ENCODE measurements at regions not wholly inside any gene's neighbourhood (a gene's known extent, or its start where the extent isn't known, plus 50 kb on each side); places are given as distances from the start of the nearest gene placed in this dataset.

GRCh38 chr2:156841321-156841720 is 405.1 kb downstream of the GPD2 start:
- H3K27me3 ChIP-seq (ENCODE audit: low read length): no peaks in the 10 kb centered on the region
- H3K9me3 ChIP-seq (ENCODE audit: low read length): no peaks in the 10 kb centered on the region
- no peak overlapping the region for H3K27ac ChIP-seq (ENCODE audit: low read length)
- no peak overlapping the region for H3K4me2 ChIP-seq (ENCODE audit: low read depth, low read length, poor library complexity, severe bottlenecking)
- no peak for DNase-seq
- no peak overlapping the region for H3K4me3 ChIP-seq (ENCODE audit: low read length)
- no peaks in the 10 kb centered on the region for H3K4me1 ChIP-seq (ENCODE audit: low read length)
- H3K36me3 ChIP-seq (ENCODE audit: insufficient read depth, low read length): no peaks in the 10 kb centered on the region
- H3K9ac ChIP-seq (ENCODE audit: low read length): no peak overlapping the region
- H3K79me2 ChIP-seq (ENCODE audit: low read length): no peaks in the 10 kb centered on the region
- no peaks in the 10 kb centered on the region for H4K20me1 ChIP-seq (ENCODE audit: insufficient read depth, low read depth, low read length)
- H2AFZ ChIP-seq (ENCODE audit: low read length): no peak overlapping the region
- no peaks in the 10 kb centered on the region for H3K9me2 ChIP-seq (replicated peaks; ENCODE audit: insufficient read depth, low read length)

GRCh38 chr2:156845806-156846558 is 409.8 kb downstream of the GPD2 start:
- no peaks in the 10 kb centered on the region for H4K20me1 ChIP-seq (ENCODE audit: insufficient read depth, low read depth, low read length)
- no peaks in the 10 kb centered on the region for H3K79me2 ChIP-seq (ENCODE audit: low read length)
- H3K36me3 ChIP-seq (ENCODE audit: insufficient read depth, low read length): no peaks in the 10 kb centered on the region
- DNase-seq: no peak
- no peak overlapping the region for H2AFZ ChIP-seq (ENCODE audit: low read length)
- H3K9me3 ChIP-seq (ENCODE audit: low read length): no peaks in the 10 kb centered on the region
- no peak overlapping the region for H3K27ac ChIP-seq (ENCODE audit: low read length)
- H3K9ac ChIP-seq (ENCODE audit: low read length): no peak overlapping the region
- no peak overlapping the region for H3K4me3 ChIP-seq (ENCODE audit: low read length)
- no peaks in the 10 kb centered on the region for H3K9me2 ChIP-seq (replicated peaks; ENCODE audit: insufficient read depth, low read length)
- no peaks in the 10 kb centered on the region for H3K4me1 ChIP-seq (ENCODE audit: low read length)
- no peak overlapping the region for H3K4me2 ChIP-seq (ENCODE audit: low read depth, low read length, poor library complexity, severe bottlenecking)
- H3K27me3 ChIP-seq (ENCODE audit: low read length): no peaks in the 10 kb centered on the region

GRCh38 chr2:156852210-156852609 is 405.3 kb upstream of the GALNT5 start:
- H3K36me3 ChIP-seq (ENCODE audit: insufficient read depth, low read length): no peaks in the 10 kb centered on the region
- no peaks in the 10 kb centered on the region for H4K20me1 ChIP-seq (ENCODE audit: insufficient read depth, low read depth, low read length)
- H3K4me1 ChIP-seq (ENCODE audit: low read length): no peaks in the 10 kb centered on the region
- H3K9me2 ChIP-seq (replicated peaks; ENCODE audit: insufficient read depth, low read length): no peaks in the 10 kb centered on the region
- no peak for DNase-seq
- no peak overlapping the region for H3K27ac ChIP-seq (ENCODE audit: low read length)
- H3K4me3 ChIP-seq (ENCODE audit: low read length): no peak overlapping the region
- no peak overlapping the region for H3K4me2 ChIP-seq (ENCODE audit: low read depth, low read length, poor library complexity, severe bottlenecking)
- no peak overlapping the region for H2AFZ ChIP-seq (ENCODE audit: low read length)
- H3K79me2 ChIP-seq (ENCODE audit: low read length): no peaks in the 10 kb centered on the region
- H3K27me3 ChIP-seq (ENCODE audit: low read length): no peaks in the 10 kb centered on the region
- H3K9me3 ChIP-seq (ENCODE audit: low read length): no peaks in the 10 kb centered on the region
- no peak overlapping the region for H3K9ac ChIP-seq (ENCODE audit: low read length)

GRCh38 chr2:156852681-156853080 is 404.8 kb upstream of the GALNT5 start:
- Histone ChIP-seq H3K9me2 (replicated peaks; ENCODE audit: insufficient read depth, low read length) (no peaks in the 10 kb centered on the region), H3K36me3 (ENCODE audit: insufficient read depth, low read length) (no peaks in the 10 kb centered on the region), H3K4me2 (ENCODE audit: low read depth, low read length, poor library complexity, severe bottlenecking) (no peak overlapping the region), H3K4me3 (ENCODE audit: low read length) (no peak overlapping the region), H3K9me3 (ENCODE audit: low read length) (no peaks in the 10 kb centered on the region), H3K79me2 (ENCODE audit: low read length) (no peaks in the 10 kb centered on the region), H3K27ac (ENCODE audit: low read length) (no peak overlapping the region), H3K4me1 (ENCODE audit: low read length) (no peaks in the 10 kb centered on the region), H3K9ac (ENCODE audit: low read length) (no peak overlapping the region), H4K20me1 (ENCODE audit: insufficient read depth, low read depth, low read length) (no peaks in the 10 kb centered on the region), H3K27me3 (ENCODE audit: low read length) (no peaks in the 10 kb centered on the region), H2AFZ (ENCODE audit: low read length) (no peak overlapping the region)
- no peak for DNase-seq

GRCh38 chr2:156864325-156864724 is 393.2 kb upstream of the GALNT5 start:
- no peaks in the 10 kb centered on the region for H3K27me3 ChIP-seq (ENCODE audit: low read length)
- no peaks in the 10 kb centered on the region for H3K4me1 ChIP-seq (ENCODE audit: low read length)
- H3K9ac ChIP-seq (ENCODE audit: low read length): no peak overlapping the region
- no peaks in the 10 kb centered on the region for H3K9me2 ChIP-seq (replicated peaks; ENCODE audit: insufficient read depth, low read length)
- no peak for DNase-seq
- no peaks in the 10 kb centered on the region for H3K36me3 ChIP-seq (ENCODE audit: insufficient read depth, low read length)
- no peaks in the 10 kb centered on the region for H3K9me3 ChIP-seq (ENCODE audit: low read length)
- H2AFZ ChIP-seq (ENCODE audit: low read length): no peak overlapping the region
- H3K79me2 ChIP-seq (ENCODE audit: low read length): no peaks in the 10 kb centered on the region
- H3K4me3 ChIP-seq (ENCODE audit: low read length): no peak overlapping the region
- H3K4me2 ChIP-seq (ENCODE audit: low read depth, low read length, poor library complexity, severe bottlenecking): no peak overlapping the region
- no peaks in the 10 kb centered on the region for H4K20me1 ChIP-seq (ENCODE audit: insufficient read depth, low read depth, low read length)
- no peak overlapping the region for H3K27ac ChIP-seq (ENCODE audit: low read length)

- Histone ChIP-seq H3K4me3 (ENCODE audit: low read length) (no peak overlapping the region), H3K27ac (ENCODE audit: low read length) (no peak overlapping the region), H3K9me2 (replicated peaks; ENCODE audit: insufficient read depth, low read length) (no peaks in the 10 kb centered on the region), H2AFZ (ENCODE audit: low read length) (no peak overlapping the region), H4K20me1 (ENCODE audit: insufficient read depth, low read depth, low read length) (no peaks in the 10 kb centered on the region), H3K4me2 (ENCODE audit: low read depth, low read length, poor library complexity, severe bottlenecking) (no peak overlapping the region), H3K4me1 (ENCODE audit: low read length) (no peaks in the 10 kb centered on the region), H3K9ac (ENCODE audit: low read length) (no peak overlapping the region), H3K79me2 (ENCODE audit: low read length) (no peaks in the 10 kb centered on the region), H3K9me3 (ENCODE audit: low read length) (no peaks in the 10 kb centered on the region), H3K36me3 (ENCODE audit: insufficient read depth, low read length) (no peaks in the 10 kb centered on the region), H3K27me3 (ENCODE audit: low read length) (no peaks in the 10 kb centered on the region)
- no peak for DNase-seq
These were observed 392.8 kb upstream of the GALNT5 start for GRCh38 chr2:156864753-156865152.

GRCh38 chr2:156867201-156867600 is 390.3 kb upstream of the GALNT5 start:
- Histone ChIP-seq H3K36me3 (ENCODE audit: insufficient read depth, low read length) (no peaks in the 10 kb centered on the region), H3K79me2 (ENCODE audit: low read length) (no peaks in the 10 kb centered on the region), H3K9me3 (ENCODE audit: low read length) (peaks cover 3% of the 10 kb centered on the region; the same call in 1 of the 2 replicates), H3K9me2 (replicated peaks; ENCODE audit: insufficient read depth, low read length) (no peaks in the 10 kb centered on the region), H2AFZ (ENCODE audit: low read length) (no peak overlapping the region), H4K20me1 (ENCODE audit: insufficient read depth, low read depth, low read length) (no peaks in the 10 kb centered on the region), H3K4me3 (ENCODE audit: low read length) (no peak overlapping the region), H3K4me1 (ENCODE audit: low read length) (no peaks in the 10 kb centered on the region), H3K4me2 (ENCODE audit: low read depth, low read length, poor library complexity, severe bottlenecking) (no peak overlapping the region), H3K27ac (ENCODE audit: low read length) (no peak overlapping the region), H3K9ac (ENCODE audit: low read length) (no peak overlapping the region), H3K27me3 (ENCODE audit: low read length) (no peaks in the 10 kb centered on the region)
- no peak for DNase-seq

GRCh38 chr2:156874707-156875106 is 382.8 kb upstream of the GALNT5 start:
- Histone ChIP-seq H3K4me2 (ENCODE audit: low read depth, low read length, poor library complexity, severe bottlenecking) (no peak overlapping the region), H3K9me2 (replicated peaks; ENCODE audit: insufficient read depth, low read length) (no peaks in the 10 kb centered on the region), H3K36me3 (ENCODE audit: insufficient read depth, low read length) (no peaks in the 10 kb centered on the region), H3K4me3 (ENCODE audit: low read length) (no peak overlapping the region), H3K9ac (ENCODE audit: low read length) (no peak overlapping the region), H3K4me1 (ENCODE audit: low read length) (no peaks in the 10 kb centered on the region), H3K9me3 (ENCODE audit: low read length) (peaks cover 3% of the 10 kb centered on the region; the same call in 1 of the 2 replicates), H3K27me3 (ENCODE audit: low read length) (no peaks in the 10 kb centered on the region), H2AFZ (ENCODE audit: low read length) (no peak overlapping the region), H4K20me1 (ENCODE audit: insufficient read depth, low read depth, low read length) (no peaks in the 10 kb centered on the region), H3K79me2 (ENCODE audit: low read length) (no peaks in the 10 kb centered on the region), H3K27ac (ENCODE audit: low read length) (no peak overlapping the region)
- DNase-seq: no peak
